HG03432 (cell line): ENCODE measurements at regions not wholly inside any gene's neighbourhood (a gene's known extent, or its start where the extent isn't known, plus 50 kb on each side); places are given as distances from the start of the nearest gene placed in this dataset.

ENCODE experiments used
- ATAC-seq: cut with Tn5 transposase; IDR thresholded peaks from one replicate; pipeline ENCODE4 v1.9.1; 2021; ENCODE audit warnings: mild to moderate bottlenecking, moderate library complexity; ENCODE audit not compliant: unreplicated experiment

DNA sequence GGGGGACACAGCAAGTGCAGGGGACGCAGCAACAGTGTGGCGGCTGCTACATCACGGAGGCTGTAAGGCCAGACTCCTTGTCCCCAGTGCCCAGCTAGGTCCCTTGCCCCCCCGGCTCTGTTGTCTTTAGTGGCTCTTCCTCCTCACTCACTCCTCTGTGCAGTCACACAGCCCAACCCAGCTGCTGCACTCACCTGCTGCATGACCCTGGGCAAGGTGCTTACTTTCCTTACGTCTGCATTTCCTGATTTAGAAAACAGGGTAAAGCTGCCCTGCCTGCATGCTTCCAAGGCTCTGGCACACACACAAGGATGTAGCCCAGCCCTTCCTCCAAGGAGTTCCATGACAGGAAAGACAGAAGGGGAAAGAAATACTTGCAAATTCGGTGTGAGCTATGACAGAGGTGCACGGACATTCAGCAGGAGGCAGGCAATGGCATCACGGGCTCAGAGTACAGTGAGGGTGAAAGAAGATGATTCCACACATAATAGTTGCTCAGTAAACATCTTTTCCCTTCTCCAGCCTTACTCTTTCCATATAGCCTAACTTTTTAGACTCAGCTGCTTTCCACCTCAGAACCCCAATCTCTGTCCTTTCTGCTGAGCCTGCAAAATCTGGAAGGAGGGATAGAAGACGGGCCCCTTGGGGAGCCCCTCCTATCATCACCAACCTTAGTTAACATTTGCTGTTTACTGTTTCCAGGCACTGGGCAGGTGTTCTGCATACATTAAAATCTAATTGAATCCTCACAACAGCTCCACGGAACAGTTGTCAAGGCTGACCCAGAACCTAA, 150.9 kb downstream of the MRM1 start:
- ATAC-seq, result no peak

DNA sequence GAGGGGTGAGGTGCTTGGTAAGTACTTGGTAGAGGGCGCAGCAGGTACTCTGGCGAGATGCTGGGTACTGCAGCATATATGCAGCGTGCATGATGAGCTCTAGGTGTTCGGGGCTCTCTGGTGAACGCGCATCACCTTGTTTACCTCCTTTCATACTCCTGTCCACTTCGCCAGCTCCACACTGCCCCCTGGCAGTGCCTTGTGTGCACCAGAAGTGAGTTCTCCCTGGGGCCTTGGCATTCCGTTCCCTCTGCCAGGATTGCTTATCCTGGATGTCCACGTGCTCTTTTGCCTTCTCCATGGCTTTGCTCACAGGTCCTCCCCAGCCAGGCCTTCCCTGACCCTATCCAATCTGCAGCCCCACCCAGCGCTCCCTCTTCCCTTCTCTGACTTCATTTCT, 154.2 kb downstream of the MRM1 start:
- no peak for ATAC-seq

- ATAC-seq, result no peak
Measured at GRCh38 chr17:36756695-36757094, 155.3 kb downstream of the MRM1 start.

DNA sequence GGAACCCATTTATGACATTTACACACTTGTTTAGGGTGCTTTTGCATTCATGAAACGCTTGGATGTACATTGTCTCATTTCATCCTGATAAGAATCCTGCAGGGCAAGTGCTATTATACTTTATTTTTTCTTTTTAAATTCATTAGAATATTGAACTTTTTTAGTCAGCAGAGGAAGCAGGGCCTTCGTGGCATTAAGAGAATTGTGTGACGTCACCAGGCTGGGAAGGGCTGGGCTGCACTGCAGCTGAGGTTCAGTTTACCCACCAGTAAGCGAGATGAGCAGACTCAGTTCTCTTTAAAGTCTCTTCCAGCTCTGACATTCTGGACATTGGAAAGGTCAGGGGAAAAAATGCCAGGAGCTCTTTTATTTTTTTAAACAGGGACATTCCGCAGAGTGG, 159.0 kb downstream of the MRM1 start:
- no peak for ATAC-seq

- no peak for ATAC-seq
Measured at GRCh38 chr17:36761203-36761950, 160.0 kb downstream of the MRM1 start.

- ATAC-seq, result no peak
Measured at GRCh38 chr17:36765436-36766043, 164.2 kb downstream of the MRM1 start.

GRCh38 chr17:36768394-36768793, 167.0 kb downstream of the MRM1 start:
- no peak for ATAC-seq

- no peak for ATAC-seq
Measured at GRCh38 chr17:36773039-36773438, 164.2 kb upstream of the LHX1 start.

DNA sequence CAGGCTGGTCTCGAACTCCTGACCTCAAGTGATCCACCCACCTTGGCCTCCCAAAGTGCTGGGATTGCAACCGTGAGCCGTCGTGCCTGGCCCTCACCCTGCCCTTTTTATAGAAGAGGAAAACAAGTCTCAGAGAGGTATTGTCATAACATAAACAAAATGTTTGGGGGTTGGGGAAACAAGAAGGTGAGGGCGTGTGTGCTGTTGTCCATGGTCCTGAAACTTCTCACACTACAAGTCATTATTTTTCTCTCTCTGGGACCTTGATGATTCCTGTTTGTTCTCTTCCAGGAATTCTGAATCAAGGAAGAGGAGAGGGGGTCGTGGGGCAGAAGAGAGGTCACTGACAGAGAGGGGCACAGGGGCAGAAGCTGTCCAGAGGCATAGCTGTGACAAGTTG, 160.2 kb upstream of the LHX1 start:
- no peak for ATAC-seq

DNA sequence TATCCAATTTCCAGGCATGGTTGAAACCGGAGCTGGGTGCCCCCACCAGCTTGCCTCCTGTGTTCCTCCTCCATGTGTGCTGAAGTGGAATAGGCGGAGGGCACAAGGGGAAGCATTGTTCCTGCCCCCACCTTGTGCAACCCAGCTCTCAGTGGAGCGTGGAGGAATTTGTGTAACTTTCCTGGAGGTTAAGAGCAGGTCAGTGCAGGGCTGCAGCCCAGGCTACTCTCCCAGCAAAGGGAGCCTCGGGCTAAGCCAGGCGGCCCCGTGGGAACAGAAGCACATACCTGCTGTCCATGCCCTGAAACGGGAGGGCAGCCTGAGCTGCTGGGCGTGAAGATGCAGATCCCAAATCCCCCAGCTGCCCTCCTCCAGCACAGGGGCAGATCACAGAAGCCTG, 158.8 kb upstream of the LHX1 start:
- ATAC-seq, result no peak

- ATAC-seq, result no peak
Measured at GRCh38 chr17:36779550-36779949, 157.7 kb upstream of the LHX1 start.

- no peak for ATAC-seq
Measured at GRCh38 chr17:36784633-36785032, 152.6 kb upstream of the LHX1 start.

GRCh38 chr17:36786867-36787266, 150.4 kb upstream of the LHX1 start:
- ATAC-seq, result no peak

DNA sequence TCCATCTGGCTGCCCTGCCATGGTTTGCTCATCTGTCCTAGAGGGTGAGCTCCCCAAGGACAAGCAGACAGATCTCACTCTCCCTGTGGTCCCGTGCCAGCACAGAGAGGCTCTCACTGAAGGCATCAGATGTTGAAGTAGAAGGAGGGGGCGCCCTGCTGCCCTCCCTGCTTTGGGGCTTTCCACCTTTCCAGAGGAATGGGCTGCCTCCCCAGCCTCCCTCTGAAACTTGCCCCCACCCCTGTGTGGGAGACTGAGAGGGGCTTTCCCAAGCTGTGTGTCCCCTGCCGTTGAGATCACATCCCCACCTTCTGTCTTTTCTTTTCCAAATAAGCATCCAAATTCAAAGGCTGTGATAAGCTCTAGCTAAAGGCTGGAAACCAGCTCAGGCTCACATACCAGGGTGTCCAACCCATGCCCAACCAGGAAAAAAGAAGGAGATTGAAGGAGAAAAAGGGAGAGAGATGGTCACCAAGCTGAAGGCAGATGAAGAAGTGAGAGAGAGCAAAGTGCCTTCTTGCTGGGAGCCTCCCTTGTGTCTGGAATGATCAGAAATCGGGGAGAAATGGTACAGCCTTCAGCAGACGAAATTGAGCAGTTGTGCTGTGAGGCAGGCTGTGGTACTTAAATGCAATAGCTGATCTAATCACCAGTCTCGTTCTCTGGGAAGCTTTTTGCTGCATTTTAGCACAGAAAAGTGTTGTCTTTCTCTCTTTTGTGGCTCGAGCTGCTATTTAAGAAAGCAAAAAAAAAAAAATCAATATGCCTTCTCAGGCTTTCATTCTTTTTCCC, 145.9 kb upstream of the LHX1 start:
- no peak for ATAC-seq

GRCh38 chr17:36791942-36792475, 145.3 kb upstream of the LHX1 start:
- no peak for ATAC-seq

DNA sequence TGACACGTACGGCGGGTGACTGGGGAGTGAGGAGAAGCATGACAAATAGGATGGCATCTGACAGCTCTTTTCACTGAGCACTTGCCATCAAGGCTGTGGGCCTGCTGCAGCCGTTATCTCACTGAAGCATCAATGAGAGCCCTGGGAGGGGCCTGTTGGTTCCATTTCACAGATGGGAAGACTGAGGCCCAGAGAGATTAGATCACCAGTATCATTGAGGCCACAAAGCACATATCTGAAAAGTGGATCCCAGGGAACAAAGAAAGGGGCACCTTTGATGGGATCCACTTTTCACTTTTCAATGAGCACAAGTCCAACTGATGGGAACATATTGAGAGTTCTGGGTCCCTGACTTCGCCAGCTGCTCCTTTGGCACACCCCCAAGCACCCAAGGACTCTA, 144.4 kb upstream of the LHX1 start:
- no peak for ATAC-seq

DNA sequence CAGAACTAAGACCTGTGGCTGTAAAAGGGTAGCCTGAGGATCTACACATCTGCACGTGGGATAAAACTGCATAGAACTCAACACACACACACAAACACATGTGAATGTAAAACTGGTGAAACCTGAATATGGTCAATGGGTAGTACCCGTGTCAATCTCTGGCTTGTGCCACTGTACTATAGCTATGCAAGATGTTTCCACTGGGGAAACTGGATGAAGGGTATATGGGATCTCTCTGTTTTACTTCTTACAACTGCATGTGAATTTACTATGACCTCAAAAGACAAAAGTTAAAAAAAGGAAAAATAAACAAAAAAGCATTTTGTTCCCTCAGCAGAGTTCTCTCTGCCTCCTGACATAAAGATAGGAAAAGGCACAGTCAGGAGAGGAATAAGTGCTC, 143.3 kb upstream of the LHX1 start:
- no peak for ATAC-seq

GRCh38 chr17:36807496-36808179, 129.6 kb upstream of the LHX1 start:
- ATAC-seq, result no peak

DNA sequence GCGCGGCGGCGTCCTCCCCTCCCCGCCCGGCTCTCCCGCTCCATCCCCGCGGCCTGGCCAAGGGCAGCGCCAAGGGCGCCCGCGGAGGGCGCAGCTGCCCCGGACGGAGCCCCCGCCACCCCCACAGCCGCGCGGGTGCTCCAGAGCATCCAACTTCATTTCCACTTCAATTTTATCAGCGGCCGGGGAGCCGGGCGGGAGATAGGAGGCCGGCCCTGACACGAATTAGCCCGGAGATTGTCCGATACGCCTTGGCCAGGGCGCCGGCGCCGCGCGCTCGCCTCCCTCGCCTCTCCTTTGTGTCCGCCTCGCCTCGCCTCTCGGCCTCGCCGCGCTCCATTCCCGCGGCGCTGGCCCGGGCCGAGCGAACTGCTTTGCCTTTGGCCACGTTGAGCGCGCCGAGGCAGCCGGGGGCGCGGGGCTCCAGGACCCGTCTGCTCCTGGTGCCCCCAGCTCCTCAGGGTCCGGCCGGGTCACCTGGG, 129.1 kb upstream of the LHX1 start:
- ATAC-seq, result no peak

- no peak for ATAC-seq
Measured at GRCh38 chr17:36812762-36813161, 124.5 kb upstream of the LHX1 start.
